Vagina (tissue), 2 donors: ENCODE measurements at regions not wholly inside any gene's neighbourhood (a gene's known extent, or its start where the extent isn't known, plus 50 kb on each side); places are given as distances from the start of the nearest gene placed in this dataset.
A peak's percentile ranks its signal among the peaks of the same experiment; 100 is the strongest.
"Not testable (repeated sequence)": the region's sequence is repeated elsewhere in the genome, so short reads cannot be mapped to it uniquely, and the experiment has no call there.

ENCODE experiments used
- DNase-seq, 2 donors: peaks; one replicate each; pipeline ENCODE4 v3.0.0-alpha.2; 2017; ENCODE audit errors: extremely low spot score in 2 of 2
- H3K27ac ChIP-seq: fragments of 200-600 bp; sonication (generic); one replicate; pipeline ENCODE4 v1.5.1; 2019
- H3K27me3 ChIP-seq: fragments of 200-600 bp; sonication (generic); one replicate; pipeline ENCODE4 v1.5.1; 2019
- H3K36me3 ChIP-seq, 2 donors: fragments of 200-600 bp; sonication (generic); one replicate each; pipeline ENCODE4 v1.5.1; 2017 to 2019
- H3K4me1 ChIP-seq: fragments of 200-600 bp; sonication (generic); one replicate; pipeline ENCODE4 v1.5.1; 2019
- H3K4me3 ChIP-seq, 2 donors: fragments of 200-600 bp; sonication (generic); 1 replicate in 1 of 2; 2 replicates in 1 of 2; pipeline ENCODE4 v1.5.1; 2016 to 2019
- H3K9me3 ChIP-seq: fragments of 200-600 bp; sonication (generic); one replicate; pipeline ENCODE4 v1.5.1; 2019
- CTCF ChIP-seq, 3 experiments: fragments of 450-650 bp in 2 of 3; fragments of 200-600 bp in 1 of 3; sonication (generic) in 1 of 3; IDR thresholded peaks; one replicate each; pipeline ENCODE4 v1.5.1; 2017 to 2019; ENCODE audit warnings: antibody characterized with exemption in 3 of 3, mild to moderate bottlenecking in 2 of 3, moderate library complexity in 2 of 3
- POLR2A ChIP-seq, 2 donors: fragments of 450-650 bp; IDR thresholded peaks; one replicate each; pipeline ENCODE4 v1.6.1; 2017; ENCODE audit warnings: antibody characterized with exemption in 2 of 2, mild to moderate bottlenecking in 2 of 2, moderate library complexity in 2 of 2
- POLR2AphosphoS5 ChIP-seq, 2 donors: sonication (generic); formaldehyde crosslinking; IDR thresholded peaks; one replicate each; pipeline ENCODE4 v1.9.0; 2017; ENCODE audit warnings: antibody characterized with exemption in 2 of 2, mild to moderate bottlenecking in 2 of 2, low read depth in 1 of 2; ENCODE audit not compliant: insufficient read depth in 1 of 2
- intact Hi-C: fragments of 100-400 bp; cut with DNase I; formaldehyde crosslinking; loops from one replicate; pipeline ENCODE4 v1.15.1; 2023

GRCh38 chrX:3521396-3521795 lies 174.9 kb upstream of the MXRA5 start:
- no peak for TF ChIP-seq POLR2A (IDR thresholded peaks at IDR 0.05)
- TF ChIP-seq CTCF (IDR thresholded peaks at IDR 0.05): no peak
- TF ChIP-seq POLR2AphosphoS5 (IDR thresholded peaks at IDR 0.05; ENCODE audit: insufficient read depth in 1 of 2, low read depth in 1 of 2): no peak
- no peaks in the 10 kb centered on the region for H3K4me1 ChIP-seq
- no peaks in the 10 kb centered on the region for H3K27me3 ChIP-seq
- H3K27ac ChIP-seq: peak overlapping the region; percentile 48
- no peak overlapping the region for H3K4me3 ChIP-seq
- no peaks in the 10 kb centered on the region for H3K36me3 ChIP-seq
- no peak for DNase-seq
- intact Hi-C loops: no loop called here
- no peaks in the 10 kb centered on the region for H3K9me3 ChIP-seq

- no peaks in the 10 kb centered on the region for H3K27me3 ChIP-seq
- intact Hi-C loops: no loop called here
- no peak overlapping the region for H3K4me3 ChIP-seq
- H3K4me1 ChIP-seq: no peaks in the 10 kb centered on the region
- H3K27ac ChIP-seq: peak overlapping the region; percentile 48
- no peak for DNase-seq
- H3K9me3 ChIP-seq: no peaks in the 10 kb centered on the region
- TF ChIP-seq POLR2A (IDR thresholded peaks at IDR 0.05) (no peak), CTCF (IDR thresholded peaks at IDR 0.05) (no peak), POLR2AphosphoS5 (IDR thresholded peaks at IDR 0.05; ENCODE audit: insufficient read depth in 1 of 2, low read depth in 1 of 2) (no peak)
- H3K36me3 ChIP-seq: no peaks in the 10 kb centered on the region
These were observed 174.5 kb upstream of the MXRA5 start for GRCh38 chrX:3520982-3521381.

- TF ChIP-seq POLR2AphosphoS5 (IDR thresholded peaks at IDR 0.05; ENCODE audit: insufficient read depth in 1 of 2, low read depth in 1 of 2) (no peak), CTCF (IDR thresholded peaks at IDR 0.05) (no peak), POLR2A (IDR thresholded peaks at IDR 0.05) (no peak)
- intact Hi-C loops: no loop called here
- H3K27me3 ChIP-seq: no peaks in the 10 kb centered on the region
- no peaks in the 10 kb centered on the region for H3K9me3 ChIP-seq
- H3K36me3 ChIP-seq: no peaks in the 10 kb centered on the region
- H3K4me3 ChIP-seq: no peak overlapping the region
- H3K27ac ChIP-seq: peak overlapping the region; percentile 48
- DNase-seq: no peak
- H3K4me1 ChIP-seq: no peaks in the 10 kb centered on the region
These were observed 174.0 kb upstream of the MXRA5 start for GRCh38 chrX:3520458-3520857.

- intact Hi-C loops, H3K27ac ChIP-seq, DNase-seq, H3K36me3 ChIP-seq, H3K9me3 ChIP-seq, H3K4me3 ChIP-seq, H3K27me3 ChIP-seq, H3K4me1 ChIP-seq: not testable (repeated sequence)
These were observed 172.9 kb upstream of the MXRA5 start for GRCh38 chrX:3519384-3519783.

GRCh38 chrX:3518870-3519269 lies 172.4 kb upstream of the MXRA5 start:
- intact Hi-C loops: no loop called here
- no peaks in the 10 kb centered on the region for H3K9me3 ChIP-seq
- no peaks in the 10 kb centered on the region for H3K4me1 ChIP-seq
- H3K36me3 ChIP-seq: no peaks in the 10 kb centered on the region
- DNase-seq: no peak
- no peaks in the 10 kb centered on the region for H3K27me3 ChIP-seq
- no peak overlapping the region for H3K4me3 ChIP-seq
- no peak overlapping the region for H3K27ac ChIP-seq
- TF ChIP-seq POLR2AphosphoS5 (IDR thresholded peaks at IDR 0.05; ENCODE audit: insufficient read depth in 1 of 2, low read depth in 1 of 2) (no peak), POLR2A (IDR thresholded peaks at IDR 0.05) (no peak), CTCF (IDR thresholded peaks at IDR 0.05) (no peak)

GRCh38 chrX:3516051-3516541 lies 169.6 kb upstream of the MXRA5 start:
- H3K4me3 ChIP-seq: no peak overlapping the region
- no peak overlapping the region for H3K27ac ChIP-seq
- no peaks in the 10 kb centered on the region for H3K4me1 ChIP-seq
- intact Hi-C loops: no loop called here
- no peaks in the 10 kb centered on the region for H3K9me3 ChIP-seq
- no peak for DNase-seq
- H3K27me3 ChIP-seq: no peaks in the 10 kb centered on the region
- H3K36me3 ChIP-seq: no peaks in the 10 kb centered on the region
- no peak for TF ChIP-seq POLR2AphosphoS5 (IDR thresholded peaks at IDR 0.05; ENCODE audit: insufficient read depth in 1 of 2, low read depth in 1 of 2)
- TF ChIP-seq POLR2A (IDR thresholded peaks at IDR 0.05): no peak
- TF ChIP-seq CTCF (IDR thresholded peaks at IDR 0.05): no peak
